Right atrium auricular region (tissue), 2 donors: ENCODE measurements at regions not wholly inside any gene's neighbourhood (a gene's known extent, or its start where the extent isn't known, plus 50 kb on each side); places are given as distances from the start of the nearest gene placed in this dataset.

ENCODE experiments used
- DNase-seq: peaks from one replicate; pipeline ENCODE4 v3.0.0-alpha.2; 2019; ENCODE audit warnings: low spot score
- H3K27ac ChIP-seq, 2 donors: fragments of 200-600 bp; sonication (generic); 1 replicate in 1 of 2; 2 replicates in 1 of 2; pipeline ENCODE4 v1.5.1; 2016 to 2019
- H3K27me3 ChIP-seq, 2 donors: fragments of 200-600 bp; sonication (generic); one replicate each; pipeline versions ENCODE4 v1.5.1 to v1.6.0; 2017 to 2019
- H3K36me3 ChIP-seq: fragments of 200-600 bp; sonication (generic); one replicate; pipeline ENCODE4 v1.5.1; 2016
- H3K4me1 ChIP-seq, 2 donors: fragments of 200-600 bp; sonication (generic); one replicate each; pipeline versions ENCODE4 v1.5.1 to v1.6.0; 2017 to 2019
- H3K4me3 ChIP-seq, 2 donors: fragments of 200-600 bp; sonication (generic); 1 replicate in 1 of 2; 2 replicates in 1 of 2; pipeline ENCODE4 v1.5.1; 2017 to 2019; ENCODE audit warnings: mild to moderate bottlenecking in 1 of 2, moderate library complexity in 1 of 2
- H3K9me3 ChIP-seq, 2 donors: fragments of 200-600 bp; sonication (generic); one replicate each; pipeline ENCODE4 v1.5.1; 2019
- TF ChIP-seq, protein P1 (sequence below), 2 donors: fragments of 200-600 bp; sonication (generic); IDR thresholded peaks; one replicate each; pipeline ENCODE4 v1.5.1; 2019; ENCODE audit warnings: antibody characterized with exemption in 2 of 2

DNA sequence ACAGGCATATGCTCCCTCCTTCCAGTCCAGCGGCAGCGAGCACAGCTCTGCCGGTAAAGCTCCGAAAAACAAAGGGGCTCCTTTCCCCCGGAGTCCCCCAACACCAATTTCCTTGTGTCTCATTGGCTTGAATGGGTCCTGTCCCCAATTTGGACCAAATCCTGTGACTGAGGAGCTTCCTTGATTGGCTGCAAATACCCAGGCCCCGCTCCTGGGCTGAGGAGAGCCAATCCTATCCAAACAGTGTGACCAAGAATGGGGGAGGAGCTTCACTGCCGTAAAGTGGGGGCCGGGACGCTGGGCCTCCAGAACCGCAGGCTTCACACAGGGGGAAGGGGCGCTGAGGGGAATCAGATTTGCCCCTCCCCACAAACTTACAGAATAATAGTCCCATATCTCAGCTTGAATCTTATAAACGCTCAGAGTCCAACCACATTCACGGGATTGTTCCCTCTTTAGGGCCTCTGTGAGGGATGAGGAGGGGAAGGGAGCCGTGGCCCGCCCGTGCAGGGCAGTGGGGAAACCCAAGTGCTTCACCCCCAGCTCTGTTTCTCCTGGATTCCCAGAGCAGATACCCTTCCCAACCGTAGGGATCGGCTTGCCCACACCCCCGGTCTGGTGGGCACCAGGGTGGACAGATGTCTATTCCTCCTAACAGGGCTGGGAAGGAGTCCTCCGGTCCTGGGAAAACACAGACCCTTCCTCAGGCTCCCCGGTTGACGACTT, 141.0 kb upstream of the MLN start:
- Histone ChIP-seq H3K27ac (no peak overlapping the region), H3K9me3 (no peaks in the 10 kb centered on the region), H3K4me3 (no peak overlapping the region), H3K36me3 (no peaks in the 10 kb centered on the region), H3K27me3 (no peaks in the 10 kb centered on the region), H3K4me1 (no peaks in the 10 kb centered on the region)
- TF ChIP-seq, protein P1, sequence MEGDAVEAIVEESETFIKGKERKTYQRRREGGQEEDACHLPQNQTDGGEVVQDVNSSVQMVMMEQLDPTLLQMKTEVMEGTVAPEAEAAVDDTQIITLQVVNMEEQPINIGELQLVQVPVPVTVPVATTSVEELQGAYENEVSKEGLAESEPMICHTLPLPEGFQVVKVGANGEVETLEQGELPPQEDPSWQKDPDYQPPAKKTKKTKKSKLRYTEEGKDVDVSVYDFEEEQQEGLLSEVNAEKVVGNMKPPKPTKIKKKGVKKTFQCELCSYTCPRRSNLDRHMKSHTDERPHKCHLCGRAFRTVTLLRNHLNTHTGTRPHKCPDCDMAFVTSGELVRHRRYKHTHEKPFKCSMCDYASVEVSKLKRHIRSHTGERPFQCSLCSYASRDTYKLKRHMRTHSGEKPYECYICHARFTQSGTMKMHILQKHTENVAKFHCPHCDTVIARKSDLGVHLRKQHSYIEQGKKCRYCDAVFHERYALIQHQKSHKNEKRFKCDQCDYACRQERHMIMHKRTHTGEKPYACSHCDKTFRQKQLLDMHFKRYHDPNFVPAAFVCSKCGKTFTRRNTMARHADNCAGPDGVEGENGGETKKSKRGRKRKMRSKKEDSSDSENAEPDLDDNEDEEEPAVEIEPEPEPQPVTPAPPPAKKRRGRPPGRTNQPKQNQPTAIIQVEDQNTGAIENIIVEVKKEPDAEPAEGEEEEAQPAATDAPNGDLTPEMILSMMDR (IDR thresholded peaks at IDR 0.05): no peak
- DNase-seq: no peak

DNA sequence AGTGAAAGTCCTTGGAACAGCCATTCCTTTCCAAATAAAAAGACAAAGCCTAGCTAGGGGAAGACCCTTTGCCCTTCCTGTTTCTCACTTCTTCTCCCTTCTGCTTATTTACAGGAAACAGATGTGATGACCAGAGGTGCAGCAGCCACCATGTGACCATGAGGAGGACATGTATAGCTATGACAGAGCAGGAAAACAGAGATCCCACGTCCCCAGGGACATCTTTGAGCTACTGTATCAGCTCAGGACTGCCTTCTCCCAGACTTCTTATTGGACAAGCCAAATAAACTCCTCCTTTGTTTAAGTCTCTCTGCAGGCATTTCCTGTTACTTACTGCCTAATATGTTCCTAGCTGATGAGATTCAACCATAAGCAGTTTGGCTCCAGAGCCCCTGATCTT, 133.1 kb upstream of the MLN start:
- no peak for DNase-seq
- no peaks in the 10 kb centered on the region for H3K36me3 ChIP-seq
- H3K4me3 ChIP-seq: no peak overlapping the region
- no peaks in the 10 kb centered on the region for H3K4me1 ChIP-seq
- H3K27me3 ChIP-seq: no peaks in the 10 kb centered on the region
- H3K9me3 ChIP-seq: no peaks in the 10 kb centered on the region
- no peak overlapping the region for H3K27ac ChIP-seq
- TF ChIP-seq, protein P1 (IDR thresholded peaks at IDR 0.05): no peak

DNA sequence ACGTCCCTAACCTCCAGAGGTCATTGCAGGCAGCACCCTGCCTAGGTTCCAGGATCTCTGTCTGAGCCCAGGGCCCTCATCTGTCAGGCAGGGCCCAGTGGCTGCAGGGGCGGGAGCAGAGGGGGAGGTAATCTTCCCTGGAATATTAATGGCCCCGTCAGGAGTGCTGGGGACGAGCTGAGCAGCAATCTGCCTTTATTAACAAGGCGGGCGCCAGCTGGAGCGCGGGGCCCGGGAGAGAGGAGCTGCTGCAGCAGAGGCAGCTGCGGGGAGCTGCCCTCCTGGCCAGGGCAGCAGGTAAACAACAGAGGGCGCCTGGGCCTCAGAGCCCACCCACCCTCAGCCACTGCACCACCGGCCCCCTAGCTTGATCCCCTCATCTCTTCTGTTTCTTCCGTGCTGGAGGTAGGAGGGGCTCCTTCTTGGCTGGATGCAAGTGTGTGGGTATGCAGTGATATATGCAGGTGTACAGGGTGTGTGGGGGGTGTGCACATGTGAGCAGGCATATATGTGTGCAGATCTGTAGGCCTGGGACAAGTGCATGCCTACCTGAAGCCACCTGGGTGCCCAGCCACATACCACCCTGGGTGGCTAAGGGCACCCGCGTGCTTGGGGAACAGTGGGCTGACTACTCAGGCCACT, 131.8 kb upstream of the MLN start:
- Histone ChIP-seq H3K27me3 (no peaks in the 10 kb centered on the region), H3K36me3 (no peaks in the 10 kb centered on the region), H3K4me1 (no peaks in the 10 kb centered on the region), H3K9me3 (no peaks in the 10 kb centered on the region), H3K27ac (no peak overlapping the region), H3K4me3 (no peak overlapping the region)
- TF ChIP-seq, protein P1 (IDR thresholded peaks at IDR 0.05): no peak
- DNase-seq: no peak

DNA sequence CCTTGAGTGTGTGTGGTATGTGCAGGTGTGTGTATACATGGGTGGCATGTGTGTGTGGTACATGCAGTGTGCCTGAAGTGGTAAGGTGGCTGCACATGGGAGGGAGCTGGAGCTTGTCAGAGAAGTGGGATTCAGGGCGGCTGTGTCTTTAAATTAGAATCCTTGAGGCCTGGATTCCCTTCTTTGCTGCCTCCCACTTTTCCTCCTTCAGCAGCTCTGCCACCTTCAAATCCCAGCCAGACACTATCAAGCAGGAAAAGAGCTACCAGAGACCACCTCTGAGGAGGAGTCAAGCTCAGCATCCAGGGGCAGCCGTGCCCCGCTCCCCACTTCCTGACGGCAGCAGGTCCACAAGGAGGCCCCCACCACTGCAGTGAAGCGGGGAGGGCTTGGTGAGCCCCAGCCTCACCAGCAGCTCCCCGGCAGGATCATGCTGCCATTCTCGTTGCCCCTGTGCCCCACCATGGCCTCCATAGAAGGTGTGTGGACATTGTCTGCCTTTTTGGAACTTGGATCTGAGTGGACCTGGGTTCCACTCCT, 131.0 kb upstream of the MLN start:
- Histone ChIP-seq H3K9me3 (no peaks in the 10 kb centered on the region), H3K4me1 (no peaks in the 10 kb centered on the region), H3K27ac (no peak overlapping the region), H3K27me3 (no peaks in the 10 kb centered on the region), H3K36me3 (no peaks in the 10 kb centered on the region), H3K4me3 (no peak overlapping the region)
- TF ChIP-seq, protein P1 (IDR thresholded peaks at IDR 0.05): no peak
- DNase-seq: no peak

DNA sequence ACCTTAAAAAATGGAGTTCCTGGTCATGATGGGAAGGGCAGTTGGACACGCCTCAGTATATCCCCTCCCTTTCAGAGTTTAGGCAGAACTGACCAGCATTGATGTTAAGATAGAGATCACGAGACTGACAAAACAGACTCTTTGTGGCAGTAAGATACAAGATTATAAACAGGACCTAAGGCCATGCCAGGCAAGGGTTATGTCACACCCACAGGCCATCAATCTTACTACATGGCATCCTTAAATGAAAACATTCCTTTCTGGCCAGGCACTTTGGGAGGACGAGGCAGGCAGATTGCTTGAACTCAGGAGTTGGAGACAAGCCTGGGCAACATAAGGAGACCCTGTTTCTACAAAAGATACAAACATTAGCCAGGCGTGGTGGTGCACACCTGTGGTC, 129.3 kb upstream of the MLN start:
- H3K4me3 ChIP-seq: no peak overlapping the region
- H3K4me1 ChIP-seq: no peaks in the 10 kb centered on the region
- H3K27ac ChIP-seq: no peak overlapping the region
- no peaks in the 10 kb centered on the region for H3K36me3 ChIP-seq
- no peaks in the 10 kb centered on the region for H3K27me3 ChIP-seq
- TF ChIP-seq, protein P1 (IDR thresholded peaks at IDR 0.05): no peak
- no peak for DNase-seq
- H3K9me3 ChIP-seq: no peaks in the 10 kb centered on the region
